Nephron progenitor cell (in vitro differentiated cells): ENCODE measurements at regions not wholly inside any gene's neighbourhood (a gene's known extent, or its start where the extent isn't known, plus 50 kb on each side); places are given as distances from the start of the nearest gene placed in this dataset.

Experiments
- DNase-seq: peaks from one replicate; pipeline ENCODE4 v3.0.0; 2021
- H3K27ac Mint-ChIP-seq: 2 replicates; pipeline ENCODE4 v1.8.0; 2021; ENCODE audit warnings: mild to moderate bottlenecking, moderate library complexity, mixed read lengths
- H3K27me3 Mint-ChIP-seq: 2 replicates; pipeline ENCODE4 v1.8.0; 2021; ENCODE audit warnings: mild to moderate bottlenecking, low read depth, mixed read lengths; ENCODE audit not compliant: poor library complexity
- H3K36me3 Mint-ChIP-seq: 2 replicates; pipeline ENCODE4 v1.8.0; 2021; ENCODE audit warnings: low read depth, mixed read lengths
- H3K4me1 Mint-ChIP-seq: 2 replicates; pipeline ENCODE4 v1.8.0; 2021; ENCODE audit warnings: mixed read lengths
- H3K4me3 Mint-ChIP-seq: 2 replicates; pipeline ENCODE4 v1.8.0; 2021; ENCODE audit warnings: mild to moderate bottlenecking, moderate library complexity, mixed read lengths
- H3K9me3 Mint-ChIP-seq: 2 replicates; pipeline ENCODE4 v1.8.0; 2021; ENCODE audit warnings: mild to moderate bottlenecking, moderate library complexity, mixed read lengths
- TF ChIP-seq, protein P1 (sequence below): fragments of 200-600 bp; sonication (generic); IDR thresholded peaks from 2 replicates; pipeline ENCODE4 v1.5.0; 2021; ENCODE audit warnings: antibody characterized with exemption

DNA sequence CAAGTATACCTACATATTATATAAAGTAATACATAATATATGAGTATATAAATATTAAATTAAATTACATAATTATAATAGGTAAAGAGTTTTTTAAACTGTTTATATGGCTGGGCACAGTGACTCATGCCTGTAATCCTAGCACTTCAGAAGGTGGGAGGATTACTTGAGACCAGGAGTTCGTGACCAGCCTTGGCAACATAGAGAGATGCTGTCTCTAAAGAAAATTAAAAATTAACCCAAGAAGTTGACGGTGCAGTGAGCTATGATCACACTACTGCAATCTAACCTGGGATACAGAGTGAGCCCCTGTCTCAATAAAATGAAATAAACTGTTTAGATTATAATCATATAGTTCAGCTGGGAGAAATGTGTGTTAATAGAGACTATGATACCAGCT, 363.0 kb downstream of the DDX10 start:
- DNase-seq: no peak
- no peak overlapping the region for H3K27ac Mint-ChIP-seq
- H3K36me3 Mint-ChIP-seq: peaks cover 5% of the 10 kb centered on the region
- H3K27me3 Mint-ChIP-seq: no peaks in the 10 kb centered on the region
- H3K4me3 Mint-ChIP-seq: no peak overlapping the region
- TF ChIP-seq, protein P1, sequence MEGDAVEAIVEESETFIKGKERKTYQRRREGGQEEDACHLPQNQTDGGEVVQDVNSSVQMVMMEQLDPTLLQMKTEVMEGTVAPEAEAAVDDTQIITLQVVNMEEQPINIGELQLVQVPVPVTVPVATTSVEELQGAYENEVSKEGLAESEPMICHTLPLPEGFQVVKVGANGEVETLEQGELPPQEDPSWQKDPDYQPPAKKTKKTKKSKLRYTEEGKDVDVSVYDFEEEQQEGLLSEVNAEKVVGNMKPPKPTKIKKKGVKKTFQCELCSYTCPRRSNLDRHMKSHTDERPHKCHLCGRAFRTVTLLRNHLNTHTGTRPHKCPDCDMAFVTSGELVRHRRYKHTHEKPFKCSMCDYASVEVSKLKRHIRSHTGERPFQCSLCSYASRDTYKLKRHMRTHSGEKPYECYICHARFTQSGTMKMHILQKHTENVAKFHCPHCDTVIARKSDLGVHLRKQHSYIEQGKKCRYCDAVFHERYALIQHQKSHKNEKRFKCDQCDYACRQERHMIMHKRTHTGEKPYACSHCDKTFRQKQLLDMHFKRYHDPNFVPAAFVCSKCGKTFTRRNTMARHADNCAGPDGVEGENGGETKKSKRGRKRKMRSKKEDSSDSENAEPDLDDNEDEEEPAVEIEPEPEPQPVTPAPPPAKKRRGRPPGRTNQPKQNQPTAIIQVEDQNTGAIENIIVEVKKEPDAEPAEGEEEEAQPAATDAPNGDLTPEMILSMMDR: no peak
- H3K9me3 Mint-ChIP-seq: peaks cover 31% of the 10 kb centered on the region
- H3K4me1 Mint-ChIP-seq: no peaks in the 10 kb centered on the region

DNA sequence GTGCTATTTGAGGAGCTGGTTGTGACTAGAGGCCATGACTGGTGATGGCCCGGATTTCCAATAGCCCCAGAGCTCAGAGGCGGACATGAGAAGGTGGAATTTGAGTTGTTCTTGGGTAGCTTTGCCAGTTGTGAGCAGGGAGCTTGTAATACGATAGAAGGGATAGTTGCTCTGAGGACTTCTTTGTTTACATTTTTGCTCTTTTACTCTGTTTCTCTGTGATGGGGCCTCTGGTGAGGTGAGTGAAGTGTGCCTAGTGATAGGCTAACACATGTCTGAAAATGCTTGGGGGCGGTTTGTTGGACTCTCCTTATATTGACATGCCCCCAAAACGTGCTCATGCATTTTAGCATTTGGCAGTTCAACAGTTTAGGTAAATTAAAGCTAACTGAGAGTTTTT, 365.1 kb downstream of the DDX10 start:
- no peaks in the 10 kb centered on the region for H3K4me1 Mint-ChIP-seq
- H3K27ac Mint-ChIP-seq: peak overlapping the region; percentile 8
- peaks cover 22% of the 10 kb centered on the region for H3K9me3 Mint-ChIP-seq
- H3K27me3 Mint-ChIP-seq: no peaks in the 10 kb centered on the region
- no peaks in the 10 kb centered on the region for H3K36me3 Mint-ChIP-seq
- no peak for DNase-seq
- TF ChIP-seq, protein P1: no peak
- no peak overlapping the region for H3K4me3 Mint-ChIP-seq

DNA sequence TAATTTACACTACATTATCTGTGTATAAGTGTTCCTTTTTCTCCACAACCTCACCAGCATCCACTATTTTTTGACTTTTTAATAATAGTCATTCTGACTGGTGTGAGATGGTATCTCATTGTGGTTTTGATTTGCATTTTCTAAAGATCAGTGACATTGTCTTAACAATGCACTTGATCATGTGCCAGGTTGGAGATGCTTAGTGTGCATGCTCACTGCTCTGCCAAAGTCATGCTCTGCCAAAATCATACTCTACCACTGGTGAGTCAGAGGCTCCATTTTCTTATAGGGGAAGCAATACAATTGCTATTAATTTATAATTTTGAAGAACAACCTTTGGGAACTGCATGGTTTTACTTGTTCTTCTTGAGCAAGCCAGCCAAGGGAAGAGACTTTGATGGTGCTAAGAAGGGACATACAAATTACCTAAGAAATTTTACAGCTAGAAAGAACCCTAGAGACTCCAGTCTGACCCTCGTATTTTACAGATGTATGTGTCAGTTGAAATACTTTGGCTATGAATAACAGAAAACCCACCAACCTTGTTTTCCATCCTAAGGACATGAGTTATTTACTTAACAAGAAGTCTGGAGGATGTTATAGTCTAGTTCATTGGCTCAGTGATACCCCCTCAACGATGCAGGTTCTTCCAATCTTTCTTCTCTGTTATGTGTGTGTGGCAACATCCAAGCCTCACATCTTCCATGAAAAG, 368.9 kb downstream of the DDX10 start:
- no peaks in the 10 kb centered on the region for H3K4me1 Mint-ChIP-seq
- H3K9me3 Mint-ChIP-seq: peaks cover 5% of the 10 kb centered on the region
- DNase-seq: no peak
- TF ChIP-seq, protein P1: no peak
- no peak overlapping the region for H3K27ac Mint-ChIP-seq
- no peaks in the 10 kb centered on the region for H3K27me3 Mint-ChIP-seq
- no peaks in the 10 kb centered on the region for H3K36me3 Mint-ChIP-seq
- H3K4me3 Mint-ChIP-seq: no peak overlapping the region

DNA sequence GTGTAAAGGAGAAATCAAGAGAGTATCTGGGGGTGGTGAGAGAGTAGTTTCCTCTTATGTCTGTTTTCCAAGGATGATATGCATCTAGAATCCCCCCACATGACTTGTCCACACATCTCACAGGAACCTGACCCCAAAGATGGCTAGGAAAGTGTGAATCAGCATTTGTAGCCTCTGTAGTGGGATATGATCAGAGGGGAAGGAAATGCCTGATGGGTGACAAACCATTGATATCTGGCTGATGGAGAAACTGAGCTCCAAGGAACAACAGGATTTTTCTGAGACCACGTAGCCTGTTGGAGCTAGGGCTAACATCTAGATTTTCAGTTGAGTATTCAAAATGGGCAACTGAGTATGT, 369.4 kb downstream of the DDX10 start:
- TF ChIP-seq, protein P1: no peak
- peaks cover 5% of the 10 kb centered on the region for H3K9me3 Mint-ChIP-seq
- H3K4me1 Mint-ChIP-seq: no peaks in the 10 kb centered on the region

DNA sequence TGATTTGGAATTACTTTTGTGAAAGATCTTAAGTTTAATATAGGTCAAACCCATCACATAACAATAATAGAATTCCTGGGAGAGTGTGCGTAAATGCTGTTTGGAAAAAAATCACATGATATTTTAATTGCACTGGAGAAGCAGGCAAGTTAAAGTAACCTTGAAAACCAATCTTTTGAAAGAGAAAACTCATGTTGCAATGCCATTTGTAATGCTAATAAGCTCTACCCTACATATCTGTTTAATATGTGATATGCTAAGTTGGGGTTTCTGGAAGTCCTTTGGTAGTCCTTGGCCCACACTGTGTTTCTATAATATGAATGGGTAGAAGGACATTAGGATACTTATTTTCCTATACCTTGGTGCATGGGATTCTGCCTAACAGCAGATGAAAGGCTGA, 370.4 kb downstream of the DDX10 start:
- H3K27ac Mint-ChIP-seq: no peak overlapping the region
- H3K4me3 Mint-ChIP-seq: no peak overlapping the region
- TF ChIP-seq, protein P1: no peak
- no peaks in the 10 kb centered on the region for H3K36me3 Mint-ChIP-seq
- DNase-seq: no peak
- H3K9me3 Mint-ChIP-seq: peaks cover 5% of the 10 kb centered on the region
- no peaks in the 10 kb centered on the region for H3K27me3 Mint-ChIP-seq
- H3K4me1 Mint-ChIP-seq: no peaks in the 10 kb centered on the region

More for the DNA sequence above, 369.4 kb downstream of the DDX10 start:
- no peaks in the 10 kb centered on the region for H3K27me3 Mint-ChIP-seq
- DNase-seq: no peak
- H3K27ac Mint-ChIP-seq: no peak overlapping the region
- no peak overlapping the region for H3K4me3 Mint-ChIP-seq
- H3K36me3 Mint-ChIP-seq: no peaks in the 10 kb centered on the region

DNA sequence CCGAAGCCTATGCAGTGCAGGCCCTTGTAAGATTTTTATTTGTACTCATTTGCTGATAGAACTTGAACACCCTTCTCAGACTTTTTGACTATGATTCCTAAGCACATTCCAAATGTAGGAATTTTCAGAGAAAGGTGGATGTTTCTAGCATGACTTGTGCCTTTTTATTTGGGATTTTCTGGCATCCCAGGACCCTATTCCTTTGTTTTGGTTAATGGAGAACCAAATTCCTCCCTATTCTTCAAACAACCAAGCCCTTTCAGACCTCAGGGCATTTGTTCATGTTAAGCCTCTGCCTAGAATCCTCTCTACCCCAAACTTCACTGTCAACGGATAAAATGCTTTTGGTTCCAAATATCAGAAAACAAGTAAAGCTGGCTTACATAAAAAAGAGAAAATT, 371.1 kb downstream of the DDX10 start:
- TF ChIP-seq, protein P1: no peak
- Mint-ChIP-seq H3K27me3 (no peaks in the 10 kb centered on the region), H3K27ac (no peak overlapping the region), H3K36me3 (no peaks in the 10 kb centered on the region), H3K9me3 (peaks cover 5% of the 10 kb centered on the region), H3K4me3 (no peak overlapping the region), H3K4me1 (no peaks in the 10 kb centered on the region)
- no peak for DNase-seq
